ENCODE measurements at regions not wholly inside any gene's neighbourhood (a gene's known extent, or its start where the extent isn't known, plus 50 kb on each side); places are given as distances from the start of the nearest gene placed in this dataset.

DNA sequence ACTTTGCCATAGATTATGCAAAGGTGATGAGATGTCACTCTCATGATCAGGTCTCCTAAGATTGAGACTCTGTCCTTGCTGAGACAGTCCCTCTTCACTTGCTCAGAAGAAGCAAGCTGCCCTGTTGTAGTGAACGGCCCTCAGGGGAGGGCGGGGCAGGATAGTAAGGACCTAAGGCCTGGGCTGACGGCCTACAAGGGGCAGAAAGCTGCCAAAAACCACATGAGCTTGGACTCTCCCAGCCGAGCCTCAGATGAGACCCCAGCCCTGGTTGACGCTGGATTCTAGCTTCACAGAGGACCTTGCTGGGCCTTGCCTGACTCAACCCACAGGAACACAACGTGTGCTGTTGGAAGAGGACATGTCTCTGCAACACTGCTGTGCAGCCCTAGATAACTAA, 1182.5 kb downstream of the TBC1D22A start:
- WGBS, 5 donors, result 88 to 96% (median 89%) methylated on average over 4 to 6 of the region's 6 CpGs
- no peaks in the 10 kb centered on the region for H3K36me3 ChIP-seq
- no peak overlapping the region for H3K27ac ChIP-seq
- TF ChIP-seq POLR2A (IDR thresholded peaks at IDR 0.05) (no peak), POLR2AphosphoS5 (IDR thresholded peaks at IDR 0.05) (no peak)
- TF ChIP-seq, protein P1, sequence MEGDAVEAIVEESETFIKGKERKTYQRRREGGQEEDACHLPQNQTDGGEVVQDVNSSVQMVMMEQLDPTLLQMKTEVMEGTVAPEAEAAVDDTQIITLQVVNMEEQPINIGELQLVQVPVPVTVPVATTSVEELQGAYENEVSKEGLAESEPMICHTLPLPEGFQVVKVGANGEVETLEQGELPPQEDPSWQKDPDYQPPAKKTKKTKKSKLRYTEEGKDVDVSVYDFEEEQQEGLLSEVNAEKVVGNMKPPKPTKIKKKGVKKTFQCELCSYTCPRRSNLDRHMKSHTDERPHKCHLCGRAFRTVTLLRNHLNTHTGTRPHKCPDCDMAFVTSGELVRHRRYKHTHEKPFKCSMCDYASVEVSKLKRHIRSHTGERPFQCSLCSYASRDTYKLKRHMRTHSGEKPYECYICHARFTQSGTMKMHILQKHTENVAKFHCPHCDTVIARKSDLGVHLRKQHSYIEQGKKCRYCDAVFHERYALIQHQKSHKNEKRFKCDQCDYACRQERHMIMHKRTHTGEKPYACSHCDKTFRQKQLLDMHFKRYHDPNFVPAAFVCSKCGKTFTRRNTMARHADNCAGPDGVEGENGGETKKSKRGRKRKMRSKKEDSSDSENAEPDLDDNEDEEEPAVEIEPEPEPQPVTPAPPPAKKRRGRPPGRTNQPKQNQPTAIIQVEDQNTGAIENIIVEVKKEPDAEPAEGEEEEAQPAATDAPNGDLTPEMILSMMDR (IDR thresholded peaks at IDR 0.05 in 8 of 11, conservative IDR thresholded peaks at IDR 0.05 in 3 of 11), result no peak
- peaks cover 0 to 5% (median 0%) of the 10 kb centered on the region in 8 donors for H3K9me3 ChIP-seq
- no peak for DNase-seq
- no peak overlapping the region for H3K4me3 ChIP-seq
- H3K4me1 ChIP-seq, result peaks cover 0 to 13% (median 2%) of the 10 kb centered on the region in 6 donors
- no peaks in the 10 kb centered on the region for H3K27me3 ChIP-seq (replicated peaks in 1 of 7)
- intact Hi-C loops (cut with DNase I; ENCODE audit: low total_unique reads), result no loop called here

DNA sequence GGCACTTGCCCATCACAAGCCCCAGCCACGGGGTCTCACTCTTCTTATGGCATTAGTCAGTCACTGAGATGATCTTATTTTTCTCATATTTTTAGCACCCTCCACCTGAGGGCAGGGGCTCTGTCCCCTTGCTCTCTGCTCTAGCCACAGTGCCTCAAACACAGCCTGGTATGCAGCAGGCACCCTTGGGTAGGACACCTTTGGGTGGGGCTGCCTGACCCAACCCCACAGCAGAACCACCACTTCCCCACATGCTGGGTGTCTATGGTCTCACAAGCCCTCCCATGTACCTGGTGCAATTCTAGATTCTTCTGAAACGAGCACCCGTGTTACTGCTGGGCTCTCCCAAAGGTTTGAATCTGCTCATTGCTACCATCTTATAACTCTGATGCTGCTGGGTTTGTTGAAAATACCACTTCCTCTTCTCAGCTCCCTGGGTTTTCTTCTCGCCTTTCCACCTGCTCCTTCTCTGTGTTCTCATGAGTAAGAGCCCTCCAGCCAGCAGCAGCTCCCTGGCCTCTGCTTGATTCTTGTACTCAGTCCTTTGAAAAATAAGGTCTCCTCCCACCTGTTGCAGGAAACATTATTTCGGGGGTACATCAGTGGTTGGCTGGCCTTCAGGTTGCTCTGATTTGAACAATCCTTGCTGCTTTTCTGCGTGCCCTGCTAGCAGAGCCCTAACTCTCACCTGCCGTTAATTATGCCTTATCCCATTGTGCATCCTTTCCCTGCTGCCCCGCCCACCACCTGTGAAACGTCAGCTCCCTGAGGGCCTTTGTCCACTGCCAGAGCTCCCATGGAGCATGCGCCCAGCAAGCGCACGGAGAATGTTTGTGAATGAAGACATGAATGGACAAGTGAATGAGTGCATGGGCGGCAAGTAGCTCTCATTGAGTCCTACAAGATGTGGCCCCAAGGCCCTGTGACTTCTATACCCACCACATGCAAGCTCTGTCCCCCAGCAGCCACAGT, 1181.6 kb downstream of the TBC1D22A start:
- TF ChIP-seq POLR2A (IDR thresholded peaks at IDR 0.05), result no peak
- TF ChIP-seq POLR2AphosphoS5 (IDR thresholded peaks at IDR 0.05), result no peak
- TF ChIP-seq, protein P1 (IDR thresholded peaks at IDR 0.05 in 8 of 11, conservative IDR thresholded peaks at IDR 0.05 in 3 of 11), result no peak
- 74 to 82% (median 75%) methylated on average over 13 of the region's 13 CpGs for WGBS, 5 donors
- intact Hi-C loops (cut with DNase I; ENCODE audit: low total_unique reads), result no loop called here

DNA sequence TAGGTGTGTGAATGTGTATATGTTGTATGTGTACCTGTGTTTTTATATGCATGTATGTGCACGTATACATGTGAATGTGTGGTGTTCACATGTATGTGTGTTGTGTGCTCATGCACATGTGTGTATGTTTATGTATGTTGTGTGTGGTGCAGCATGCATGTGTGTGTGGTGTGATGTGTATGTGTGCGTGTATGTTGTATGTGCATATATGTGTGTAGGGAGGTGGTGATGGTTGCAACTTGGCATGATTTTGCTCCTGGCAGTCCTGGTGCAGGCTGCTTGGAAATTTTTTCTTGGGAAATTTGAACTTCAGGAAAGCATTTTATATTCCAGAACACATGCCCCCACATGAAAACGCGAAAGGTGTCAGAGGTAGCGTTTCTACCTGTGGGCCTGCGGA, 1177.8 kb downstream of the TBC1D22A start:
- WGBS, 5 donors, result 91 to 96% (median 94%) methylated on average over 6 of the region's 6 CpGs
- no peak overlapping the region for H3K4me3 ChIP-seq

More for the DNA sequence above, 1181.6 kb downstream of the TBC1D22A start:
- no peak overlapping the region for H3K4me3 ChIP-seq
- peaks cover 0 to 13% (median 2%) of the 10 kb centered on the region in 6 donors for H3K4me1 ChIP-seq
- H3K27me3 ChIP-seq (replicated peaks in 1 of 7), result no peaks in the 10 kb centered on the region
- H3K36me3 ChIP-seq, result no peaks in the 10 kb centered on the region
- no peak for DNase-seq
- peaks cover 0 to 3% (median 0%) of the 10 kb centered on the region in 8 donors for H3K9me3 ChIP-seq
- no peak overlapping the region for H3K27ac ChIP-seq

More for the DNA sequence above, 1177.8 kb downstream of the TBC1D22A start:
- no peak for TF ChIP-seq POLR2AphosphoS5 (IDR thresholded peaks at IDR 0.05)
- TF ChIP-seq POLR2A (IDR thresholded peaks at IDR 0.05), result no peak
- TF ChIP-seq, protein P1 (IDR thresholded peaks at IDR 0.05 in 8 of 11, conservative IDR thresholded peaks at IDR 0.05 in 3 of 11), result no peak
- Histone ChIP-seq H3K4me1 (peaks cover 0 to 13% (median 2%) of the 10 kb centered on the region in 6 donors), H3K36me3 (no peaks in the 10 kb centered on the region), H3K9me3 (peaks cover 0 to 16% (median 14%) of the 10 kb centered on the region in 8 donors), H3K27me3 (replicated peaks in 1 of 7) (no peaks in the 10 kb centered on the region), H3K27ac (no peak overlapping the region)
- no peak for DNase-seq
- intact Hi-C loops (cut with DNase I; ENCODE audit: low total_unique reads), result no loop called here

Data from spleen (tissue), 11 donors.